HG02588 (cell line): ENCODE measurements at regions not wholly inside any gene's neighbourhood (a gene's known extent, or its start where the extent isn't known, plus 50 kb on each side); places are given as distances from the start of the nearest gene placed in this dataset.

Source experiments
- ATAC-seq: cut with Tn5 transposase; IDR thresholded peaks from one replicate; pipeline ENCODE4 v1.9.1; 2021; ENCODE audit warnings: mild to moderate bottlenecking, moderate library complexity; ENCODE audit not compliant: unreplicated experiment

DNA sequence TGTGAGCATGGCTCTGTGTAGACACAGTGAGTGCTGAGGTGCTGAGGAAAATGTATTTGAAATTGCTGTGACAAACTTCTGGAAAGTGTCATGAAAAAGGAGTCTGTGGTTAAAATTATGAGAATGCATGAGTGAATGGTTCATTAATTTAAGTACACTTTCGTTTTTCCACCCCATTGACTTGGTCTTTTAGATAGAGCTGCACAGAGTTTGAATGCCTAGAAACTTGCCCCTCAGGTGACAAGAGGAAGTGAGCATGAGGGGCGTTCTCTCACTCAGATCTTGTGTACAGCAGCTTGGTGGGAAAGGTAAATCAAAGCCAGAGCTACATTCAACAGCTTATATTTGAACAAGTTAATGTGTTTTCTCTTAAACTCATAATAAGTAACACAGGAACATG is 296.8 kb downstream of the WDR72 start:
- no peak for ATAC-seq

DNA sequence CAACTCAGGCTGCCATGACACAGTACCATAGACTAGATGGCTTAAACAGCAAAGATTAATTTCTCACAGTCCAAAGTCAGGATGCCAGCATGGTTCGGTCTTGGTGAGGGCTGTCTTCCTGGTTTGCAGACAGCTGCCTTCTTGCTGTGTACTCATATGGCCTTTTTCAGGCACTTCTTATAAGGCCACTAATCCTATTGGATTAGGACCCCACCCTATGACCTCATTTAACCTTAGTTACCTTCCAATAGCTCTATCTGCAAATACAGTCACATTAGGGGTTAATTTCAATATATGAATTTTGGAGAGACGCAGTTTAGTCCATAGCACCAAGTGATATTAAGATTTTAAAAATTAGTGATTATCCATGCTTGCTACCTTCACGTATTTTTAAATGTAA is 297.8 kb downstream of the WDR72 start:
- no peak for ATAC-seq

DNA sequence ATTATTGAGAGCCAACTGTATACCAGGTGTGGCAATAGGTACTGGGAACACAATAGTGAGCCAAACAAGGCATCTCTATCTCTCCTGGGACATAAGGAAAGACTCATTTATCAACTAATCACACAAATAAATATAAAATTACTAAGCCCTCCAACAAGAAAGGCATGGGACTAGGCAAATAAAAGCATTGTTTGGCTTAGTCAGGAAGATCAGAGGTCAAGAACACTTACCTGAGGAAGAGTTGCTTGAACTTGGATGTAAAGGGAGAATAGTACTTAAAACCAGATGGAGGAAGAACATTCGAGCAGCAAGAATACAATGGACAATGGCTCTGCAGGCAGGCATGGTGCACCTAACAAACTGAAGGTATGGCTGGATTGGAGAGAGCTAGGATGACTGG is 300.7 kb downstream of the WDR72 start:
- no peak for ATAC-seq

DNA sequence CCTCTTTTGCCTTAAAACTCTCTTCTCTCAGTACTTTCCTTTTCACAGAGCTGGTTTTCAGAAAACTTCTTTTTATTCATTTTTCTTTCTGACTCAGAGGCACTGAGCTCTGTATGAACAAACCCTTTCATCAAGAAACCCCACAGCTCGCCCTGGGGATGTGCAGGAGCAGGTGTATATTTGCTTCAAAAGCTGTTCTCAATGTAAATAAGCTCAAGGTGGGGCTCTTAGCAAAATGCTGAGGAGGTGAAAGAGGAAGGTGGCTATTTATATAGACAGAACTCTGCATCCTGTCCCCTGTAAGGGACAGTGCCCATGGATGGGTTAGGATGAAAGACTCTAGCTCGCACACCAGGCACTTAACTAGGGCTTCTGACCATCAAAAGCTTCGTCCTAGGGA is 302.0 kb downstream of the WDR72 start:
- ATAC-seq, result no peak

DNA sequence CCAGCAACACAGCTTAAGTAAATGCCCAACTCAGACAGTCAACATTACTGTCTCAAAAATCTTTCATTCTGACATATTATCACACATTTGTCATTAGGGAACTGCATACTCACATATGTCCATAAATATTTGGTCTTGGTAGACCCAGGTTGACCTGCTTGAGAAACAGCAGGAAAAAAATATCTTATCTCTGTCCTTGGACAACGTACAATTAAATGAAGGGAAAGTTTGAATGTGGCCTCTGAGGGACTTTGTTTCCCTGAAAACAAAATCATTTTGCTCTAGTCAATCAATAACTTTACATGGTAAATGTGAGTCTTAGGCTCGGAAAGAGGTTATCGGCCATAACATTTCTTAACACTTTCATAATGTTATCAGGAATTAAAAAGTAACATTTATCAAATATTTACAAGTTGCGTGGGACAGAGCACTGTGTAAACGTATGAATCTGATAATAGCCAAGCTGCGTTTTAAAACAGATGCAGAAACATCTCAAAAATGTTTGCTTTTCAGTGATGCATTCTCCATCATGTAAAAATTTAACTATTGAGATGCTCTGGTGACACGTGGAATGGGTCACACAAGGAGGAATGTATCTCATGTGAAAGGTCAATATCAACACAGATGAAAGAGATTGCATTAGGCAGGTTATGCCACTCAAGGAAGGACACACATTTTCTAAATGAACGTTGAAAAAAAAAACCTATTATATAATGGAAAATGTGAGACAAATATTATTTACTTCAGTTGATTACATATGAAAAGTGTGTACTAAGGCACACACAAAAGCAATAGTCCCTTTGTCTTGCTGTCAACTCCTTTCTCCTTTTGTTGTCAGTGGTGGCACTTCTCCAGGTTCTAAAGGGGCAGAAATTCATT is 304.4 kb downstream of the WDR72 start:
- no peak for ATAC-seq

DNA sequence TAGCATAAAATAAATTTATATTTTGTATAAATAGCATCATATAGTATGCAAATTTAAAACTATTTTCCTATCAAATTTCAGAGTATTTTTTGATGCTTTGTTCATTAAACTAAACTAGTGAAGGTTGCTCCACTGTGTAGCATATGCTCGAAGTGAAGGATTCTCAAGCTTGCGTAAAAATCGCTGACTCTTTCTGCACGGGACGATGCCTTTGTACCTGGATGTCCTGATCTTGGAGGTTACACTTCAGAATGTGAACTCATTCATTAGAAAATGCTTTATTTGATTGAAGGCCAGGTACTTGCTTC is 305.0 kb downstream of the WDR72 start:
- no peak for ATAC-seq

DNA sequence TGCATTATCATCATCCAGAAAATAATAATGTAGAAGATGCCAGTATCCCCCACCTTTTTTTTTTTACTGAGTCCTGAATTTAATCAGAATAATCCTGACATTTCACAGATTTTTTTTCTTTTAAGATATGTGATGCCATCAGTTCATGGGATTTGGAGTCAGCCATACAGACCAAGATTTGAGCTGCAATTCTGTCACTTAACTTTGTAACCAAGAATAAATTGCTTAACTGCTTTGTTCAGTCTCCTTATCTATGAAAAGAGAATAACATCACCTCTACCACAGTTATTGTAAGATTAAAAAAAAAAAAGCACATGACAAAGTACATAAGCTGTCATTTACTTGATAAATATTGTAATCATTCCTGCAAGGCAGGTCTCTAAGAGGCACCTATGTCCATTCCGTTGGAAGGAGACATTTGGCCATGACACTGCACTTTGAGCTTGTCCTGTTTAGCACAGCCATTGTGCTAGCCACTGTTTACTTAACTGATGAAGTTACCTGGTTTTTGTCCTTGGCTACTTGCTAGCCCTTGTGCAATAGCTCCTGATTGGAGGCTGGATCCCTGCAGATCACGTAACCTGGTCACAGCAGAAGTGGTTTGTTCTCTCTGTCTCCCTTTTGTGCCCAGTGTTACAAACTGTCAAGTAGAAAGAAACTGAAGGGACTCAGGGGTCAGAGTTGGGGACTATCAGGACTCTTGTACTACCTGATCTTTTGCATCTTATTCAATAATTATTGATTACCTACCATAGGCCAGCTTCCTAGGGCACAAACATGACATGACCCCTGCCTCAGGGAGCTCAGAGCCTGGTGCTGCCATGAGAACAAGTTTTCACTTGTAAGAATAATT is 306.0 kb downstream of the WDR72 start:
- ATAC-seq, result no peak

DNA sequence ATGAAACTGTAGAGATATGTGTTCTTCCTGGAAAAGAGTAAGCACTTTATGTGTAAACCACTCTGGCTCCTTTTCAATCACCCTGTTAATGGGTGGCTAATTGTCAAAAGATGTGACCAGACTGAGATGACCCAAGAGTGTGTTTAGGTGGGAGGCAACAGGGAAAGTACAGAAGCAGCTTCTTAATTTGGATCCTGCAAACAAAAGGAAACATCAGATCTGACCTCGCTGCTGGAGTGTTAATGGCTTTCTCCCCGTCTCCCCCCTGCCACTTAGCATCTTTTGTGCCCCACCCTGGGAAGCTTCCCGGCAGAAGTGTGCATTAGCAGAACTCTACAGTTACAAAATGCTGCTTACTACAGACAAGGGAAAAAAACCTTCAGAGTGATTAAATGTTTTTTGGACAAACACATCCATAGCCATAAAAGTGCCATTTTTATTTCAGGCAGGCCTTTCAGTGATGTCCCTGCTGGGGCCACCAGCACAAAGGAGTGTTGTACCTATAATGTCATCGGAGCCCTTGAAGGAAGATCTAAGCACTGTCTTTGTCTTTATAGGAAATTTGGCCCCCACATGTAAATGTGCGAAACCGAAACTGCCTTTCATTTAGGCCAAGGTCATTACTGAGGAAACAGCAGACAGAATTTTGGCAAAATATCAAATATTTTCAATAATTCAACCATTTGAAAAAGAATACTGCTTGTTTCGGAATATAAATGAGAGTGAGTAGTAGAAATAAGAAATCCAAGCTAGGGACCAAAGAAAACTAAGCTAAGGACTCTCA is 311.0 kb downstream of the WDR72 start:
- no peak for ATAC-seq

DNA sequence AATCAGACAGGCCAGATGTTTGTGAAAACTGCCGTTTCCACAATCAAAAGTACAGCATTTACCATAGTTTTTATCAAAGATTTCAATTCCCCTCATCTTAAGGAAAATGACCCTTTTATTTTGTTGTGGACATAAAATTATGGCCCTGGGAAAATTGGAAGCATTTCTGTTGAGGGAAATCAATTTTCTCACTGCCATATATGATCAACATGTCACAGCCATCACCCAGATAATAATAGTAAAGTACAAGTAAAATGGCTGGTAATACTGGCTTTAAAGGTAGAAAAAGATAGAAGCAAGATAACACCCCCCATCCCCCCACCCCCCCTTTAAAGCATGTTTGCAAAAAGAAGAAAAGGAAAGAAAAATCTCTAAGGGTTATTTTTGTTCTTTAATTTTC is 311.7 kb downstream of the WDR72 start:
- no peak for ATAC-seq

DNA sequence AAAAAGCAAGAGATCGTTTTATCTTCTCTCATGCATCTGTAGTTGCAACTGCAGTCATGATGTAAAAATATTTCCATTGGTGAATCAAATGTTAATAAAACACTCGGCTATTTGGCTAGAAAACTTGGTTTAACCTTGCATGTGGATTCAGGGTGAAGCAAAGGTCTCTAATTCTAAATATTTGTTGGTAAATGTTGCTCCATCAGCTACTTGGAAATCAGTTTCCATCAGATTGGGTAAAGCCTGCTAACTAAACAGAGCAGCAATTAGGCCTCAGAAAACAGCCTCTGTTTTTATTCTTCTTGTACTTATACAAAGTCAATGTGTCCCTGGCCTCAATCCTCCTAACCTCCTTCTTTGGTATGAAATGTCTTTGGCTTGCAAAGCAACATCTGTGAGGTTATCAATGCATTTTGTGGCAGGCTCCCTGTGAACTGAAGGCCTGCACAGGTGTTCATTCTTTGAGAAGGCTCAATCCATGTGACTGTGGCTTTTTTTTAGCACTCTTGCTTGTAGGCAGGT is 312.3 kb downstream of the WDR72 start:
- ATAC-seq, result no peak

DNA sequence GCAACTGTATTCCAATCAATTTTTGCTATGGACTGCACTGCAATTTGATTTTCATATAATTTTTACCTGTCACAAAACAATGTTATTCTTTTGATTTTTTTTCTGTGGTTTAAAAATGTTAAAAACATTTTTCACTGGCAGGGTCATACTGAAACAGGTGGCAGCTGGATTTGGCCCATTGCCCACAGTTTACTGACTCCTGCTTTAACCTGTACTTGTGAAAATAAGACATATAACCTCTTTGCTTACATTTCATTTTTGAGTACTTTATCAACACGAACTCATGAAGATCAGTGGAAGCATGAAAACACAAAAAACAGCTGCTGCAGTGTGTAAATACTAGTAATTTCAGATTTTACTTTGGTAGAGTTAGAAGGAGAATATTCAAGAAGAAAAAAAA is 313.1 kb downstream of the WDR72 start:
- no peak for ATAC-seq

DNA sequence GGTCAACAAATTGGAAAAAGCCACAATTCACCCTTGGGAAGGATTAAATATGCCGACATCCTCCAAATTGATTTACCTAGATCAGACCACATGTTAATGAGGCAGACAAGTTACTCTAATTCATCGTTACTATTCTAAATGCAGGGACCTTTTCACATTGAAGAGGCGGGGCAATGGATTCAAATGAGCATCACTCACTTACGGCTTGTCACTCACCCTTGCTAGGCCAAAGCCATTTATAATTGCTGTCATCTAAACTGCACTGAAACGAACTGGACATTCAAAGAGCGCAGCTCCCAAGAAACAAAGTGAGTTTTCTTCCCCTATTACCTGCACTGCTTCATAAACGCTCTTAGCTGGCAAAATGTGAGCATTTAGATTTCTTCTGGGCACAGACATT is 313.9 kb downstream of the WDR72 start:
- ATAC-seq, result no peak

DNA sequence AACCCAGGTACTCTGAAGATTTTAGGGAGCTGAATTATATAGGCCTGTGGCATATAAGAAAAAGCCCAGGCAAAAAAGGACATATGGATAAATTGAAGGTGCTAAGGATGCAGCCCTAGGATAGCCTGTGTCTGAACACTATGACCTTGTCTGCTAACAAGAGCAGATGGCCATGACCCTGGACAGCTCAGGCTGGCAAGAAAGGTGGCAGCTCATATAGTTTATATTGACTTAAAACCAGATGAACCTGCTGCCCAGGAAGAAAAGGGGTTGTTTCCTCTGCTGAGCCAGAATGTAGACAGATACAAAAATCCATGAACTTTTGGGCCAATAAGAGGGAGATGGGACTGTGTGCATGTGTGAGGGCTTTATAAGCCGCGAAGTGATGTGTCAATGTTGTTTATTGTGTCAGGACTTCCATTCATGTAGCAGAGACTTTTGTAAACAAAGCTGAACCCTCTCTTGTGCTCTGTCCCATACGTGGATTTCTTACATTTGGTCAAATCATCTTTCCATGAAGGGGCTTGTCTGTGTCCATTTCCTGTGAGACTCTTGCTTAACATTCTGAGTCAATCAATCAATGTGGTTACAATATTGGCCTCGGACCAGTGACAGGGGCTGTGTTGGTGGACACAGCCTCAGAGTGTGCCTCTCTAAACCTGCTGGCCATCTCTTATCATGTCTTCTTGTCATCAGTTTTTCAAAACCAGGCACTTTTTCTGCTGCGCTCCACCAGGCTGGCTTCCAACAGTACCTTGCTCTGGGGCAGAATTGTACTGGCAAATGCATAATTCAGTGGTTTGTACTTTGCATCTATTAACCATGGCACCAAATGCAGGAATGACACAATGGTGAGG is 321.2 kb downstream of the WDR72 start:
- ATAC-seq, result no peak

DNA sequence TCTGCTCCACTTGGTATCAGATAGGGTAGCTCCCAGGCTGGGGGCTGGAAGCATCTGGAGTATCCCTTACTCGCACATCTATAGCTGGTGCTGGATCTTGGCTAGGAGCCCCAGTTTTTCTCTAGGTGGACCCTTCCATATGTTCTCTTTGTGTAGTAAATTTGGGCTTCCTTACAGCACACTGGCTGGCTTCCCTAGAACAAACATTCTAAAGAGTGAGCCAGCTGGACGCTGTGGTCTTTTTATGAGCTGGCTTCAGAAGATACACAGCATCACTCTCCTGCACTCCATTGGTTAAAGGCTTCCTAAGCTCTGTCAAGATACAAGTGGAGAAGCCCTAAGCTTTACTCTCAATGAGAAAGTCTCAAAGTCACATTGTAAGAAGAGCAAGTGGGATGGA is 322.1 kb downstream of the WDR72 start:
- ATAC-seq, result no peak

DNA sequence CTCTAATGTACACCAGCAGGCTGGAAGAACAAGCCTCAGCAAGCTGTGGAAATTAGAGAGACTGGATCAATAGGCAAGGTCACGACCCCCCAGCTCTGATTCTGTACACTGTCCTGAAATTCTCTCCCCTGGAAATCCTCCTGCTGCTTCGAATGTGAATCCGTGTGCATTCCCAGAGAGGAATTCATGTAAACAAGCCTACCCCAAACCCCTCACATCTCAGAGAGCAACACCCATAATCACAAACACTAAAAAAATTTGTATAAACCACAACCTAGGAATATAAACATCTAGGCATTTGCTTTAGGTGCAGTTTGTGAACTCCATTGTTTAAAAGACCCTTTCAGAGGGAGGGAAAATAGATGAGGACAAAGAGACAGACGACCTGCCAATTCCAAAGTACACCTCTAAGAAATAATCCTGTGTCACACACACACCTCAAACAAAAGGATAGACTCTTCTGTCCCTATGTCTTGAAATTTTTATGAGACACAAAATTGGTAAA is 325.2 kb downstream of the WDR72 start:
- ATAC-seq, result no peak

DNA sequence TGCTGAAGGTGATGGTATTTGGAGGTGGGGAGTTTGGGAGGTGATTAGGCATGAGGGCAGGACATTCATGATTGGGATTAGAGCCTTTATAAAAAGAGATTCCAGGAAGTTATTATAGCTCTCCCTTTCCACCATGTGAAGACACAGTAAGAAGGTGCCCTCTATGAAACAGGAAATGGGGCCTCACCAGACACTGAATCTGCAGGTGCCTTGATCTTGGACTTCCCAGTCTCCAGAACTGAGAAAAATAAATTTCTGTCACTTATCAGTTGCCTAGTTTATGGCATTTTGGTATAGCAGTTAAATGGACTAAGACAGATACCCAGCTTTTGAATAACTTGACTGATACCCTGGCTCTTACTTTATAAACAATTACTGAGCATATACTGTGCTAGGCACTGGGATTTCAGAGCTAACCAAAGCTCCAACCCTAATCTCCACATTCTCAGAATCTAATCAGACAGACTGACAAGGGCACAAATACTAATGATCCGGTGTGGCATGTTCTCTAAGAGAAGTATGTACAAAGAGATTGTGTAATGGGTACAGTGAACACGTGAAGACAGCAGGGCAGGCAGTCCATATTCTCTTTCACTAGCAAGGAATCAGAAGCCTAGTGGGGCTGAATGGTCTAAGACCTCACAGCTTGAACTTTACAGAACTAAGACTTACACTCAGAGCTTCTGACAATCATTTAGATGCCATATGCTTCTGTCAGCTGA is 343.1 kb downstream of the WDR72 start:
- no peak for ATAC-seq

DNA sequence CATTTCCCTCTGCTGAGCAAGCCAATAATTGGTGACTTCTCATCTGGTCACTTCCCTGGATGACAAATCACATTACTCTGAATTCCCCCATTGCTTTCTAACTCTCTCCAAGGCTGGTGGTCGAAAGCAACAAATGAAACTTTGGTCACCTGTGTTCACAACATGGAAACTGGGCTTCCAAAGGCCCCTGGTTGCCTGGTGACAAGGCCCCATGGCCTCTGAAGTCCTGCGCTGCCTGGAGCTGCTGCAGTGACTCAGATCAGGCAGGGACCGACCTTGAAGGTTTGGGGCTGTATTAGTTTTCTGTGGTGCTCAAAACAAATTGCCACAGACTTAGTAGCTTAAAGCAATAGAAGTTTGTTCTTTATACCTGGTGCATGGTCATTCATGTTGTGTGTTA is 345.3 kb downstream of the WDR72 start:
- ATAC-seq, result no peak

DNA sequence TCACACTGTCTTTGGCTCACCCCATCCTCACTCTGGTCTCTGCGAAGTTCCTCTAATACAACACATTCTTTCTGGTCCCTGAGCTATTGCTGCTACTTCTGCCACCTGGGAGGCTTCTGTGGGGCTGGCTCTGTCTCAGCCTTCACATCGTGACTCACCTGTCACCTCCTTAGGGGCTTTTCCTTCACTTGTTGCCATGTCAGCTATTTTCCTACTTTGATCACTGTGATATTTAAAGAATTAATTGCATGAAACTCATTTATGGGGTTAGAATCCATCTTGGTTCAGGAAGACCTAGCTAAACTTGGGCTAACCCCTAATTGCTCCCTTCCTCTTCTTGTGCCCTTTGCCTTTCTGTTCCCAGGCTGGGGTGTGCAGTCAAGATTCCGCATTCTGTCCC is 346.9 kb downstream of the WDR72 start:
- no peak for ATAC-seq

DNA sequence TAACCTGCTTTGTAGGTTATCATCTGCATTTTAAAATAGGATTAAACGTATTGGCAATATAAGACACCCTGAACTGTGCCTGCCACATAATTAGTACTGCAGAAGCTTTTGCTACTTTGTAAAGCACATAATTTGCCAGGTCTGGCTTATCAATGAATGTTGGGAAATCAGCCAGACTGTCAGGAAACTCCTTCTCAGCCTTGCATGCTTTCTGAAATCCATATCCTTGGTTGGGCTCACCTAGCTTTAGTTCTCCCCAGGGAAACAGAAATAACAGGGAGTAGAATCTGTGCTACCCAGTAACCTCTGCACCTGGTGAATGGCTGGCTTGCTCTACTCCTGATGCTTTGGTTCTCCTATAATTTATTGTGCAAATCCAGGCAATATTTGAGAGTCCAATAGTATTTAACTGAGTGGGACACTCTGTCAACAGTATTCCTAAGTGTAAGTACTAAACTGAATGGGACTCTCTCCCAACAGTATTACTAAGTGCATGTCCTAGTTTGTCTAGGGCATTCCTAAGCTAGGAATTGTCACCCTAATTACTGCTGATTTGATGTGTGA is 354.5 kb downstream of the WDR72 start:
- ATAC-seq, result no peak
